NCI-H1105 treated with DMSO at 0.1 percent for 48 hours (cell line): ENCODE measurements at regions not wholly inside any gene's neighbourhood (a gene's known extent, or its start where the extent isn't known, plus 50 kb on each side); places are given as distances from the start of the nearest gene placed in this dataset.

ENCODE experiments used
- DNase-seq: peaks from one replicate; lab custom pipeline; 2025; lab: John Stamatoyannopoulos, UW

DNA sequence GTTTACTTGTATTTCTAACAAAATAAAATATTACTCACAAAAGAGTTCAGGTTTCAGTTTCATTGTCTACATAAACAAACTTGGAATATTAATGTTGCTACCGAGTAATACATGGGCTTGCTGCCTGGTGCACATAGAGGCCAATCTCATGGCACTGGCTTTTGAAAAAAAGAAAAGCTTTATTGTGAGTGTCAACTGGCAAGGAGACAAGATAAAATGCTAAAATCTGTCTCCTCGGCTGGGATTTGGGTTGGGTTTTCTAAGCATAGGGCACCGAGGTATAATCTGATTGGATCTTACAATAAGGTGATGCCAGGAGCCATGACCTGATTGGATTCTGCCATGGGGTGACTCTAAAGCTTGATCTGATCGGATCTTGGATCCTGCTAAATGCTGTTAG, 1519.9 kb upstream of the MIR17HG start:
- no peak for DNase-seq

- DNase-seq, result no peak
Measured at GRCh38 chr13:89828506-89828905, 1519.0 kb upstream of the MIR17HG start.

DNA sequence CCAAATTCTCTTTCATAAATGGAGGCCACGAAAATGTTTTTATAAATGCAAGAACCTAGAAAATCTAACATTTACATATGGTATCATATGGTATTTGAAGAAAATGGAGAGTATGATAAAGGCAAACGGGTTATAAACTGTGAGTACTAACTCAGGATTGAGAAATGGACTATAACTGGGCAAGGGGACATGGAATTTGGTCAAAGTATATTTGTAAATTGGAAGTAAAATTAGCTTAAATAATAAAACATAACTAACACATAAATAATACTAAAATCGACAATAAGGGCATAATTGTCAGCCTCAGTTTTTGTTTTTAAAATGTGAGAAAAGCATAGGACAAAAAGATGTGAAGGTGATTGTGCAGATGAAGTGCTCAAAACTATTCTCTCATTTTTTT, 1516.3 kb upstream of the MIR17HG start:
- DNase-seq, result no peak

GRCh38 chr13:89832827-89833226, 1514.7 kb upstream of the MIR17HG start:
- DNase-seq, result no peak

DNA sequence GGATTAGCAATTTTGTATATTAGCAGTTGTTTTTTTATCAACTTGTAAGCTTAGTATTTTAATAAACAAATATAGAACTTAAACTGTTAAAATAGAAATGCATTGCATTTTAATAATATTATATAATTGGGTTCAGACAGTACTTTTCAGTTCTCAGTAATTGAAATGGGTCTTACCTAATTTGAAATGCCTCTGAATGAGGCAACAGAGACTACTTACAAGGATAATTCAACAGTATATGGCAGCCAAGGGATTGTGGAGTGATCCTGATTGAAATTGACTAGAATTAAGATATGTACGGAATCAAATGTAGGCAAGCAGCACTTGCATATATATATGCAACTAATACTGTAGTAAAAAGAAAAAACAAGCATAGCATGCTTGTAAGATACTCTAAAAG, 1503.9 kb upstream of the MIR17HG start:
- no peak for DNase-seq

DNA sequence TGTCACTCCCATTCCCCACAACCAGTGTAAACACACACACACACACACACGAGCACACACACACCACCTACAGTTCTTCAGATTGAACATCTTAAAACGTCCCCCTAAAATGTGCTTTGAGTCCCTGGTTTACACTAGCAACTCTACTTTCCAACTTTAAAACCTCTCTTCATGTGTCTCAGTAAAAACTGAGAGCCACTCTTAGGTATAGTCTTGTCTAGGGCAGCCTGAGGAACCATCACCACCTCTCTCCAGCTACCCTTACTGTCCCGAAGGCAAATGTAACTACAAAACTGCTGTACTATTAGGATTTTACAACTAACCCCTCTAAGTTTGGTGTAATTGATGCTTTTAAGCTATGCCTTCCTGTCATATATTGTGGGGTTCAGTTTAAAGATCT, 1501.6 kb upstream of the MIR17HG start:
- no peak for DNase-seq

DNA sequence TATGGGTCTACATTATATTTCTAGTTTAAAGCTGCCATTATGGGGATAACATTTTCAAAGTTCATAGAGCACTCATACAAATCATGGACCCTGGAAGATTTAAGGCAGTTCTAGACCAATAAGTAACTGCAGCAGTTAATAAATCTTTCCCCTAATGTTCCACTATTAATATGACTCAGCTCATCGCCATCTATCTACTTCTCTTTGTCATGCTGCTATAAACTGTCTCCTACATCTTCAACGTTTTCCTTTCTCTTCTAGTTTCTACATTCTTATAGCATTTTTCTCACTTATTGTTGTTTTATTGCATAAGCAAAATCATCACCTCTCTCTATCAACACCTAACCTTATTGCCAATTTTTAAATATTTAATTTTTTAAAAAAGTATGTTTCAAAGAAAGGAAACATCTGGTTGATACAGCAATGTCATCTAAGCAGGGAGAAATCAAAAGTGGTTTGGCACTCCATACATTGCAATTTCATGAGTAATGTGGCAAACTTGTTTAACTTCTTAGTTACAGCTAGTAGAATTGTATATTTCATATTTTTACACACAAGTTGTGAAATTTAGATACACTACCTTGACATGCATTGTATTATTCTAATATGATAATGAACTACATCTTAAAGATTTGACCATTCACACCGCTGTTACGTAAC, 1500.4 kb upstream of the MIR17HG start:
- DNase-seq, result no peak

- DNase-seq, result no peak
Measured at GRCh38 chr13:89852570-89852969, 1494.9 kb upstream of the MIR17HG start.

DNA sequence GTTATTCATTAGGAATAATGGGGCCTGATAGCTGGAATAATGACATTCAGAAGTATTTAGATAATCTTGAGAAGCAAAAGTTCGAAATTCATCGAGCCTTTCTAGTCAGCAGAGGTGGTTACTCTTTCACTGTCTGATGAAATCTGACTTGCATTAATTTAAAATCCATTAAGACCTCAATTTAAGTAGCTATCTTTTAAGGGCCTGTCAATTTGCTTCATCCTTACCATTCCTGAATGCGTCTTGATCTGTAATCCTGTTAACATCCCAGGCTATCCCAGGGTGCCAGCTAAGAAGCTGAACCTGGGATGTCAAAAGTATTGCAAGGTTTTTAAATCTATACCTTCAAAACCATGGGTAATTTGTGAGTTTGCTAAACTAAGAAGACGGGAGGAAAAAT, 1491.0 kb upstream of the MIR17HG start:
- DNase-seq, result no peak

- no peak for DNase-seq
Measured at GRCh38 chr13:89857502-89857901, 1490.0 kb upstream of the MIR17HG start.

- no peak for DNase-seq
Measured at GRCh38 chr13:89862011-89862690, 1485.3 kb upstream of the MIR17HG start.

GRCh38 chr13:89862691-89863036, 1484.8 kb upstream of the MIR17HG start:
- DNase-seq, result no peak

DNA sequence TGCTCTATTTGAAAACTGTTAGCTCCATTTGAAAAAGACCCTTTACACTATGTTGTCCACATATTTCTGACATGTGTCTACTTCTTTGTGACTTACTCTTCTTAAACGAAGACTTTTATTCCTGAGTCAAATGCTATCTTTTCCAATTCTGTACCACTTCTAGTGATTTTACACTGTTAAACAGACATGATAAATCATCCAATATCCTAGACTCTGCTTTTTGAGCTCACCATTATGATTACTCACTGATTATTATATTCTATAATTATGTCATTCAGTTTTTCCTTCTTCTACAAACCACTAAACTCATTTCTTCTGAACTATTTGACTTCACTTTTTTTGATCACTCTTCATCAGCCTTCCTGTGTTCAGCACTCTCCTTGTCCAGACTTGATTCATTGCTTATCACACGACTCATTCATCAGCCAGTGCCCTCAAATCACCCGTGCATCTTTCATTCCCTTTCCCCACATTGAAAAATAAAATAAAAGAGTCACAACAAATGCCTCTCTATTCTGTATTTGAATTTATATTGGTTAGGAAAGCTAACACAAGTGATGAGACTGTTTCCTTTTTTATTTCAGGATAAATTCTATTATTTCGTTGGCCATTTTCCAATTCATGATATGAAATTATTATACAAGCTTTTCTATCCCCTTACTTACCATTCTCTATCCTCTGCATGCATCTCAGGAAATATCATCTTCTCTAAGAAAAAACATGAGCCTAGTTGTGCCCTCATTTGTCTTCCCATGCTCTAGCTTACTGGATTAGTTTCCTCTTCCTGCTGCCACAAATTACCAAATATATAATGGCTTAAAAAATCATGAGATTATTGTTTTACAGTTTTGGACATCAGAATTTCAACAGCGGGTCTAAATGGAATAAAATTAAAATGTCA, 1482.1 kb upstream of the MIR17HG start:
- no peak for DNase-seq

GRCh38 chr13:89869312-89869711, 1478.2 kb upstream of the MIR17HG start:
- no peak for DNase-seq

DNA sequence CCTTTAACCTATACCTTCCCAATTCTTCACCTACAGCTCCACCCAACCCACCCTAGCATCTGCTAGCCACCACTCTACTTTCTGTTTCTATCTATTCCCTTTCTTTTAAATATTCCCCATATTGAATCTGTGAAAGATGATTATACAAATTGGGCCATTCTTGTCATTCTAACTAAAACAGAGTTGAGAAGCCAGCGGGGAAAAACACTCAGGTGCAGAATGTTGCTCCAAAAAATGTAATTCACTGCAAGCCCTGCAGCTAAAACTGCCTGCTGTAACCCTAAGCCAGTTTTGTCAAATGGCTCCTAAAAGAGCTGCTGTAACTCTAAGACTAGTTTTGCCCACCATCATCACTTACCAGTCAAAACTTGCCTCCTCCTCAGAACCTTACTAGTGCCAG, 1468.6 kb upstream of the MIR17HG start:
- no peak for DNase-seq

GRCh38 chr13:89880201-89880600, 1467.3 kb upstream of the MIR17HG start:
- DNase-seq, result no peak

GRCh38 chr13:89883893-89884448, 1463.5 kb upstream of the MIR17HG start:
- DNase-seq, result no peak

- DNase-seq, result no peak
Measured at GRCh38 chr13:89890806-89891205, 1456.7 kb upstream of the MIR17HG start.

DNA sequence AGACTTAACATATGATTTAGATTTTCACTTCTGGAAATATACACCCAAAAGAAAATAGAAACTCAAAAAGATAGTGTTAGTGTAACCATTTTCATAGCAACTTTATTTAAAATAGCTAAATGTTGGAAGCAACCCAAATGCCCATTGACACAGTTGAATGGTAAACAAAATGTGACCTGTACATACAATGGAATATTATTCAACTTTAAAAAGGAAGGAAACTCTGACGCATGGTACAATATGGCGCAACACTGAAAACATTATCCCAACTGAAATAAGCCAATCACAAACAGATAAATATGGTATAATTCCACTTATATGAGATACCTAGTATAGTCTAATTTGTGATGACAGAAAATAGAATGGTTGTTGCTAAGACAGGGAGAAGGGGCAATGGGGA, 1456.1 kb upstream of the MIR17HG start:
- DNase-seq, result no peak

- DNase-seq, result no peak
Measured at GRCh38 chr13:89897681-89898080, 1449.8 kb upstream of the MIR17HG start.

GRCh38 chr13:89899302-89900103, 1448.0 kb upstream of the MIR17HG start:
- no peak for DNase-seq
